ENCODE measurements at regions not wholly inside any gene's neighbourhood (a gene's known extent, or its start where the extent isn't known, plus 50 kb on each side); places are given as distances from the start of the nearest gene placed in this dataset.

DNA sequence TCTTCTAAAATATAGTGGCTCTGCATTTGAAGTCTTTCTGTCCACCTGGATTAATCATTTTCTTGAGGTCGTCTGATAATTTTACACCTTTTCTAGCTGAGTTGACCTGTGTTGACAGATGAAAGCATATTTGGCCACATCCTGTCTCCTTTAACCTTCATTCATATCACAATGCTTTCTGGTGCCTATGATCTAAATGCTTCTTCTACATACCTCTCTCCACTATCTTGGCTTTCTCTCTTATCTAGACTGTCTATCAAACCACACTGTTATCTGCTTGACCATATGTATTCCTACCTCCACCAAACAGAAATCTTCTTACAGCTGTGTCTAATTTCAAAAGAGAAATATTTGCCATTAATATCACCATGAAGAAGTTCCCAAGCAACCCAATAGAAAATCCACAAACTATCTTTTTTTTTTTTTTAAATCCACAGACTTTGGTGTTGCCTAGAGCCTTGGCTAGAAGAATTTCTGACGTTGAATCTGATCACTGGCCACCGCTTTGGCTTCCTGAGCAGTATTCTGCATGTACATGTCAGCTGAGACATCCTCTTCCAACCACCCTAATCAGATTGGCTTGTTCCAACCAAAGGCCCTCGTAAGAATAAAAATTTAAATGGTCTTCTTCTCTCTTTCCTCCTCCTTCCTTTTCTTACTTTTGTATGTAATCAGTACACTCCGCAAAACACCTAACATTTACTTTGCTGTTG lies 66.3 kb upstream of the SP4 start:
- ATAC-seq (no peak), DNase-seq (ENCODE audit: missing footprints) (no peak)
- intact Hi-C loops (cut with DNase I), result no loop called here

DNA sequence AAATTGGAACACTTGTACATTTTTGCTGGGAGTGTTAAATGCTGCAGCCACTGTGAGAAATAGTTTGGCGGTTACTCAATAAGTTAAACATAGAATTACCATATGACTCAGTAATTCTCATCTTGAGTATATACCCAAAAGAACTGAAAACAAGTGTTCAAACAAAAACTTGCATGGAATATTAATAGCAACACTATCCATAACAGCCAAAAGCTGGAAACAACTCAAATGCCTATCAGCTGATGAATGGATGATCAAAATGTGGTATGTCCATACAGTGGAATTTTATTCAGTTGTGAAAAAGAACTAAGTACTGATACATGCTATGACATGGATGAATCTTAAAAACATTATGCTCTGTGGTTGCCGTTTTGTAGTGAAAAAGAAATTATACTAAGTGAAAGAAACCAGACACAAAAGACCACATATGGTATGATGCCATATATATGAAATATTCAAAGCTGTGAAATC lies 63.0 kb upstream of the SP4 start:
- no peak for ATAC-seq
- DNase-seq (ENCODE audit: missing footprints), result no peak
- intact Hi-C loops (cut with DNase I), result no loop called here

DNA sequence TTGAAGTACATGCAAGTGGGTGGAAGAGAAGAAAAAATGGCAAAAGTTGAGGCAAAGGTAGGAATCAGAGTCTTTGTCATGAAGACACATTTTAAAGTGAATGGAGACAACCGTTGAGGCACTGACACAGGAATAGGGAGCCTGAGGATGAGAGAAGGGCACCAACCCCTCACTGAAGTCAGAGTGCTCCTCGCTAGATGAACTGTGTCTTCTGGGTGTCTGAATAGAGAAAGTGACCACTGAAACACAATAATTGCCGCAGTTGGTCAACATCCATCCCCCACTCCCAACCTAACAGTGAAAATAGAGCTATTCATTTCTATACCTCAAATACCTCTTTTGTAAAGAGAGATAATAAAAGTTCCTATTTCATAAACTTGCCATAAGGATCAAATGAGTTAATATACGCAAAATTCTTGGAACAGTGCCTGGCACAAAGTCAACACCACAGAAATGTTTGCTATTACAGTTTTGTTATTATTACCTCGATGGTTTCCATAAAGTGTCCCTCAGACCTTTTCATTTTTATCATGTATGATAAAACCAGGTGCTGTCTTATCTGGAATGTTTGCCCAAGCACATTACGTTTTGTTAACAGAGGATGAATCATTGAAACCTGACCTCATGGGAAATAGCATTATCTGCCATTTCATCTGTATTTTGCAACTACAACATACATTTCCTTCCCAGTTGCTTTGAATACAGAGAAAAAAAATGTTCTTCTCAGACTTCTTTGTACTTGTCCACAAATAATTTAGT lies 61.8 kb upstream of the SP4 start:
- DNase-seq (ENCODE audit: missing footprints), result no peak
- intact Hi-C loops (cut with DNase I), result no loop called here
- ATAC-seq, result no peak

DNA sequence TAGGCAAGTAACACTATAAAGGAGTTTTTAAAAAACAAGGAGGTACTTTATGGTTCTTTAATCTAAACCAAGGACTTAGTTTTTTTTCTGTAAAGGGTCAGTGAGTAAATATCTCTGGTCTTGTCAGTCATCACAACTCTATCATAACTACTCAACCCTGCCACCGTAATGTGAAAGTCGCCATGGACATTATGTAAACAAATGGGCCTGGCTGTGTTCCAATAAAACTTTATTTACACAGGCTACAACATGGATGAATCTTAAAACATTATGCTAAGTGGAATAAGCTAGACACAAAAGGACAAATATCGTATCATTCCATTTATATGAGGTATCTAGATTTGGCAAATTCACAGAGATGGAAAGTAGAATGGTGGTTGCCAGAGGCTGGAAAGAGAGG lies 60.8 kb upstream of the SP4 start:
- intact Hi-C loops (cut with DNase I), result no loop called here
- ATAC-seq (no peak), DNase-seq (ENCODE audit: missing footprints) (no peak)

DNA sequence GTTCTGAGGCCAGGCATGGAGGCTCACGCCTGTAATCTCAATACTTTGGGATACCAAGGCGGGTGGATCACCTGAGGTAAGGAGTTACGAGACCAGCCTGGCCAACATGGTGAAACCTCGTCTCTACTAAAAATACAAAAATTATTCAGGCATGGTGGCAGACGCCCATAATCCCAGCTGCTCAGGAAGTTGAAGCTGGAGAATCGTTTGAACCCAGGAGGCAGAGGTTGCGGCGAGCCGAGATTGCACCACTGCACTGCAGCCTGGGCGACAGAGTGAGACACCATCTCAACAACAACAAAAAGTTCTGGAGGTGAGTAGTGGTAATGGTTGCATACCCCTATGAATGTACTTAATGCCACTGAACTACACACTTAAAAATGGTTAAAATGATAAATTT lies 60.3 kb upstream of the SP4 start:
- DNase-seq (ENCODE audit: missing footprints) (no peak), ATAC-seq (no peak)
- intact Hi-C loops (cut with DNase I), result no loop called here

DNA sequence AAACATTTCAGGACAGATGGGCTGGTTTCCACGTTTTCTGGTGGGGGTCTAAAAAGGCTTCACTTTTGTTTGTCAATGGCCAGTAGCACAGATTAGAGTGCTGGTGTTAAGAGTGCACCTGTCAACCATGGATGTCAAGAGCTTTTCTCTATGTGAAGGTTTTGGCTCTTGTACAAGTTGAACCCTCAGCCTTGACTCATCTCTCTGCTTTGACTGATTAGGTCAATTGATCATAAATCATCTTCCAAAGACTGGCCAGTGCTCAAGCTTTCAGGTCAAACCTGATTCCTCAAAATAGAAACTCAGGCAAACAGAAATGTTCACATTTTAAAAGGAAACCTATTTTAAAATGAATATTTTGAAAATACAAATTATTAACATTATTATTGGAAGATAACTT lies 59.6 kb upstream of the SP4 start:
- DNase-seq (ENCODE audit: missing footprints) (no peak), ATAC-seq (no peak)
- intact Hi-C loops (cut with DNase I), result no loop called here

DNA sequence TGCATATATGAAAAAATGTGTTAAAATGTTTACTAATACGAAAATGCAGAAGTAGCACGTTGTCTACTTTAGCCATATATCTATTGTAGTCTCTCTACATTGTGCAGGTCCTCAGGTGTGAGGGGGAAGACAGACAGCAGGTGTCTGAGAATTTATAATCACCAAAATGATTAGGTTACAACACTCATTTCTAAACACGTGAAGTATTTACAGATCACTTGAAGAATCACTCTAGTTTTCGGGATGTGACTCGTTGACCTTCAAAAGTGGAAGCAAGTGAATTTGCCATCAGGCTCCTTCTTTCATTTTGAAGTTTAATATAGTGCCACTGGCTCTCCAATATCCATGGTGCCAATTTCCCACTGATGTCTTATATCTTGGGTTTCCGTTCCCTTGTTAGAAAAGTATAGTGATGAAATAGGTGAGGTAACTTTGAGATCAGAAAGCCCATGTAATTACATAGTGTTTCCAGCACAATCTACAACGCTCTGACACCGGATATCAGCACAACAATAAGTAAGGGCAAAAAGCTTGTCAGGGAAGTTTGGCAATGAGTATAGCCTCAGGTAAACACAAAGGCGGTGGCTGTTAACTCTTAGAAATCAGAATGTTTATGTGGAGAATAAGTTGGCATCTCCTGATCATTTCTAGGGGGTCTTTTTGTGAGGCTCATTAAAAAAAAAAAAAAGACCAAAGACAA lies 57.5 kb upstream of the SP4 start:
- ATAC-seq (no peak), DNase-seq (ENCODE audit: missing footprints) (no peak)
- intact Hi-C loops (cut with DNase I), result no loop called here

DNA sequence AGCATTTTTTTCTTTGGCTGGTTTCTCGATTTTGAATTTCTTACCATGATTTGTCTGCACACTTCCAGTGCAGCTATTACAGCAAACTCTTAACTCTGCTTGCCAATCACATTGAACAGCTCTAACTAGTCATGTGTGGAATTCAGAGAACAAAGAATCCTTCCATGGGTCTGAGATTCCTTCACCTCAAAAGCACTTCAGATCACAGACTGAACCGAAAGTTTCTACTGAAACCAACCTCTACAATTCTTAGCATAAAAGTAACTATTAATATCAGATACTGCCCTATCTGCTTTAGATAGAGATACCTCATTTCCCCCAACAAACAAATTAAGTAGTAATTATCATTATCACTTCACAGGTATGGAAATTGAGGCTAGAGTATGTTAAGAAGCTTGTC lies 56.5 kb upstream of the SP4 start:
- intact Hi-C loops (cut with DNase I), result no loop called here
- no peak for ATAC-seq
- DNase-seq (ENCODE audit: missing footprints), result no peak

DNA sequence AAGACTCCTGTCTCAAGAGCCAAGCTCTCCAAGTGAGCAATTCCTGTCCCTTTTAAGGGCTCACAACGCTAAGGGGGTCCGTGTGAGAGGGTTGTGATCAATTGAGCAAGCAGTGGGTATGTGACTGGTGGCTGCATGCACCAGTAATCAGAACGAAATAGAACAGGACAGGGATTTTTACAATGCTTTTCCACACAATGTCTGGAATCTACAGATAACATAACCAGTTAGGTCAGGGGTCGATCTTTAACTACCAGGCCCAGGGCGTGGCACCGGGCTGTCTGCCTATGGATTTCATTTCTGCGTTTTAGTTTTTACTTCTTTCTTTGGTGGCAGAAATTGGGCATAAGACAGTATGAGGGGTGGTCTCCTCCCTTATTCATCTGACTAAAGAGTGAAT lies 54.9 kb upstream of the SP4 start:
- ATAC-seq, result no peak
- intact Hi-C loops (cut with DNase I), result no loop called here

DNA sequence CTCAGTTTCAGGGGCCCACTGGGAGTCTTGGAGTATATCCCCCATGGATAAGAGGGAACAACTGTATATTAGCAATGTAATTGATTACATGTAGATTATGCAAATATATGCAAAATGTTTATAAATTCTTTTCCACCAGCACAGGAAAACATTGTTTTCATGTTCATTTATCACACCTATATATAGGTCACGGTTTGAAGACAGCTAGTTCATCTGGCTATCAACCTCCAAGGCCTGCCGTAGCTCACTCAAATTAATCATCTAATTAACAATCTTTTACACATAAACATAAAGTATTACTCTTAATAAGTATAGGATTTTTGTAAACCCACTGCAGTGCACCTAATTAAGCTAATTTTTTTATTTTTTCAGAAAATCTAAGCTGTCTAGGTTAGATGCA lies 53.7 kb upstream of the SP4 start:
- intact Hi-C loops (cut with DNase I), result no loop called here
- no peak for ATAC-seq

More for the DNA sequence above, 54.9 kb upstream of the SP4 start:
- no peak for DNase-seq (ENCODE audit: missing footprints)

DNA sequence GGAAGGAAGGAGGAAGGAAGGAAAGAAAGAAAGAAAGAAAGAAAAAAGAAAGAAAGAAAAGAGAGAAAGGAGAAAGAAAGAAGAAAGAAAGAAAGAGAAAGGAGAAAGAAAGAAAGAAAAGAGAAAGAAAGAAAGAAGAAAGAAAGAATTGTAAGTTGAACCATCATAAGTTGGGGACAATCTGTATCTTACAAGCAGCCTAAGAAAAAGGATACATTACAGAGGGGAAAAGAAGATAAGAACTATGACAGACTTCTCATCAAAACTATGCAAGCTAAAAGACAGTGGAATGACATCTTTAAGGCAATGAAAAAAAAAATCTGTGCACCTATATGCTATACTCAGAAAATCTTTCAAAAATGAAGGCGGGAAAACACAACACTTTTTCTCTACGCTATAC lies 50.3 kb upstream of the SP4 start:
- intact Hi-C loops (cut with DNase I), result no loop called here
- ATAC-seq (no peak), DNase-seq (ENCODE audit: missing footprints) (no peak)

More for the DNA sequence above, 53.7 kb upstream of the SP4 start:
- no peak for DNase-seq (ENCODE audit: missing footprints)

Measured in Right ventricle myocardium inferior (tissue), 1 donor.